GM12891 (cell line): ENCODE measurements at regions not wholly inside any gene's neighbourhood (a gene's known extent, or its start where the extent isn't known, plus 50 kb on each side); places are given as distances from the start of the nearest gene placed in this dataset.

Experiments
- DNase-seq: peaks from one replicate; pipeline ENCODE4 v3.0.0; 2011; ENCODE audit warnings: low spot score; ENCODE audit not compliant: insufficient read length
- FAIRE-seq: peaks from 2 replicates; lab custom pipeline; 2011; peaks lifted over from hg19 to GRCh38; lab: Jason Lieb, UNC
- PAX5 ChIP-seq: IDR thresholded peaks from 2 replicates; pipeline ENCODE4 v1.6.1; 2011; ENCODE audit warnings: low read length, moderate library complexity, mild to moderate bottlenecking; ENCODE audit not compliant: insufficient read depth, severe bottlenecking
- POLR2A ChIP-seq: IDR thresholded peaks from 2 replicates; pipeline ENCODE4 v1.6.1; 2011; ENCODE audit warnings: low read depth, low read length, control low read depth
- POLR2AphosphoS5 ChIP-seq: IDR thresholded peaks from 2 replicates; pipeline ENCODE4 v1.6.1; 2011; ENCODE audit warnings: low read depth, low read length, control low read depth
- POU2F2 ChIP-seq: IDR thresholded peaks from 2 replicates; pipeline ENCODE4 v1.6.1; 2011; ENCODE audit warnings: low read depth, mild to moderate bottlenecking, control low read depth, low read length, moderate library complexity
- SPI1 ChIP-seq: IDR thresholded peaks from 2 replicates; pipeline ENCODE4 v1.6.1; 2011; ENCODE audit warnings: low read depth, low read length, control low read depth
- TAF1 ChIP-seq: IDR thresholded peaks from 2 replicates; pipeline ENCODE4 v1.6.1; 2011; ENCODE audit warnings: low read depth, low read length, control low read depth

DNA sequence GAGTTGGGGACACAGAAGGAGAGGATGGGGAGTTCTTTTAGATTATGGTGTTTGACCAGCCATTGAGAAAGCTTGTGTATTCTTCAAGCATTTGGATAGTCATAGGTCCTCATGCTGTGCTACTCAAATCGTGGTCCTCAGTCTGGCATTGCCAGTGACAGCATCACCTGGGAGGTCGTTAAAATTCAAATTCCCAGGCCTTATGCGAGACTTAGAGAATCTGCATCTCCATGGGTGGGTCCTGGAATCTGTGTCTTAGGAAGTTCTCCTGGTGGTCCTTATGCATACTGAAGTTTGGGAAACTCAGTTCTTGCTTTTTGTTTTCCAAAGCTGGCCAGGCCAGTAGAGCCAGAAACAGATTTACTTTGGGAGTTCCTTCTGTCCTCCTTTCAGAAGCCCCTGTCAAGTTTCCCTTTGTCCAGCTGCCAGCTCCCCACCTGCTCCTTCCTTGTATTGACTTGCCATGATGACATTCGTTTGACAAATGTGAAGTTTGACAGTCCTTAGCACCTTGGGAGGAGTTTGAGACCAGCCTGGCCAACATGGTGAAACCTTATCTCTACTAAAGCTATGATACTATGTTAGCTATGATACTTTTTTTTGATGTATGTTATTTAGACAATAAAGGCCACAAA is 95.6 kb downstream of the PALM2AKAP2 start:
- TF ChIP-seq POLR2A, result no peak
- TF ChIP-seq PAX5, result no peak
- no peak for TF ChIP-seq SPI1
- no peak for TF ChIP-seq POU2F2
- no peak for TF ChIP-seq POLR2AphosphoS5
- no peak for TF ChIP-seq TAF1
- DNase-seq (no peak), FAIRE-seq (no peak)

DNA sequence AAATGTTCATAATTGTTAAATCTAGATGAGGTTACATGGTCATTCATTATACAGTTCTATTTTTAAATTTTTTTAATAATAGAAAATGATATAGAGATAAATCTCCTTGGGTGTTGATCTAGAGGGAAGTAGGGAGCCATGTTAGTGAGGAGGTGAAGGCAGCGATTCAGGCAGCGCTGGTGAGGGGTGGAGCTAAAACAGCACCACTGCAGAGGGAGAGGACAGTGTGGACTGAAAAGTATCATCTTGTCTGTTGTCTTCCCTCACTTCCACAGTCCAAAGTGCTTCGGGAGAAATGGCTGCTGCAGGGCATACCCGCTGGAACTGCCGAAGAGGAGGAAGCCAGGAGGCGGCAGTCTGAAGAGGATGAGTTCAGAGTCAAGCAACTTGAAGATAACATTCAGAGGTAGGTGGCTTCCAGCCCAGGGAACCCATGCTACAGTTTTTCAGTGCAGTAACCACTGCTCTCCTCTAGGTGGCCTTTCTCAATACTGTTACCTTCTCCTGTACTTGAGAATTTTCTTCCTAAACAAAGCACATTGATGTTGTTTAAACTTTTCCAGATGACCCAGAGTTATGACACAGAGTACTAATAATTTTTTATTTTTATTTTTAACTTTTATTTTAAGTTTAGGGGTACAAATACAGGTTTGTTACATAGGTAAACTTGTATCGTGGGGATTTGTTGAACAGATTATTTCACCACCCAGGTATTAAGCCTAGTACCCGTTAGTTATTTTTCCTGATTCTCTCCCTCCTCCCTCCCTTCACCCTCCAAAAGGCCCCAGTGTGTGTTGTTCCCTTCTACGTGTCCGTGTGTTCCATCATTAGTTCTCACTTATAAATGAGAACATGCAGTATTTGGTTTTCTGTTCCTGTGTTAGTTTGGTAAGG is 100.5 kb downstream of the PALM2AKAP2 start:
- peak; percentile 18 for DNase-seq
- TF ChIP-seq PAX5 (no peak), SPI1 (no peak), POLR2AphosphoS5 (no peak), TAF1 (no peak), POLR2A (no peak), POU2F2 (no peak)
- FAIRE-seq, result peak; percentile 20

- TF ChIP-seq POLR2AphosphoS5 (no peak), TAF1 (no peak), POLR2A (no peak), SPI1 (no peak), POU2F2 (no peak), PAX5 (no peak)
- DNase-seq, result no peak
- no peak for FAIRE-seq
These were observed 103.6 kb downstream of the PALM2AKAP2 start for GRCh38 chr9:109883623-109884022.

GRCh38 chr9:109886041-109886440 is 106.0 kb downstream of the PALM2AKAP2 start:
- TF ChIP-seq TAF1 (no peak), POLR2AphosphoS5 (no peak), POLR2A (no peak), SPI1 (no peak), POU2F2 (no peak), PAX5 (no peak)
- FAIRE-seq (no peak), DNase-seq (no peak)

GRCh38 chr9:109886617-109887016 is 106.6 kb downstream of the PALM2AKAP2 start:
- FAIRE-seq, result no peak
- no peak for DNase-seq
- no peak for TF ChIP-seq POLR2A

- peak; percentile 20 for FAIRE-seq
- no peak for DNase-seq
- TF ChIP-seq PAX5 (no peak), SPI1 (no peak), POLR2A (no peak), POLR2AphosphoS5 (no peak), POU2F2 (no peak), TAF1 (no peak)
These were observed 107.1 kb downstream of the PALM2AKAP2 start for GRCh38 chr9:109887079-109887478.

GRCh38 chr9:109888695-109889094 is 108.7 kb downstream of the PALM2AKAP2 start:
- FAIRE-seq (no peak), DNase-seq (no peak)
- TF ChIP-seq POU2F2 (no peak), SPI1 (no peak), POLR2AphosphoS5 (no peak), POLR2A (no peak), TAF1 (no peak), PAX5 (no peak)

GRCh38 chr9:109889456-109889855 is 109.5 kb downstream of the PALM2AKAP2 start:
- no peak for FAIRE-seq
- DNase-seq, result no peak
- no peak for TF ChIP-seq SPI1
- TF ChIP-seq POLR2AphosphoS5, result no peak
- TF ChIP-seq TAF1, result no peak
- TF ChIP-seq POLR2A, result no peak
- TF ChIP-seq POU2F2, result no peak
- TF ChIP-seq PAX5, result no peak

GRCh38 chr9:109893241-109893640 is 113.2 kb downstream of the PALM2AKAP2 start:
- DNase-seq (no peak), FAIRE-seq (peak; percentile 65)
- TF ChIP-seq POLR2A (no peak), POLR2AphosphoS5 (no peak), TAF1 (no peak), PAX5 (no peak), SPI1 (no peak), POU2F2 (no peak)
